Esophagus muscularis mucosa (tissue), 3 donors: ENCODE measurements at regions not wholly inside any gene's neighbourhood (a gene's known extent, or its start where the extent isn't known, plus 50 kb on each side); places are given as distances from the start of the nearest gene placed in this dataset.

Source experiments
- CTCF ChIP-seq, 3 experiments: fragments of 200-600 bp in 2 of 3; fragments of 450-650 bp in 1 of 3; sonication (generic) in 2 of 3; IDR thresholded peaks; one replicate each; pipeline ENCODE4 v1.5.1; 2017 to 2019; ENCODE audit warnings: antibody characterized with exemption in 3 of 3, mild to moderate bottlenecking in 2 of 3, moderate library complexity in 1 of 3
- POLR2A ChIP-seq: fragments of 450-650 bp; IDR thresholded peaks from one replicate; pipeline ENCODE4 v1.6.1; 2017; ENCODE audit warnings: antibody characterized with exemption, moderate library complexity, mild to moderate bottlenecking, low read depth

GRCh38 chr16:79363484-79363883 is 237.1 kb downstream of the MAF start:
- TF ChIP-seq CTCF (IDR thresholded peaks at IDR 0.05) (no peak), POLR2A (no peak)
